Gastroesophageal sphincter (tissue), 4 donors: ENCODE measurements at regions not wholly inside any gene's neighbourhood (a gene's known extent, or its start where the extent isn't known, plus 50 kb on each side); places are given as distances from the start of the nearest gene placed in this dataset.
A peak's percentile ranks its signal among the peaks of the same experiment; 100 is the strongest.
"Not testable (repeated sequence)": the region's sequence is repeated elsewhere in the genome, so short reads cannot be mapped to it uniquely, and the experiment has no call there.

ENCODE experiments used
- ATAC-seq: fragments of 150-250 bp; one replicate; pipeline ENCODE4 v1.9.1; 2016; ENCODE audit warnings: mild to moderate bottlenecking, moderate library complexity
- H3K27ac ChIP-seq, 4 donors: fragments of 200-600 bp; sonication (generic) in 3 of 4; 1 replicate in 3 of 4; 2 replicates in 1 of 4; pipeline ENCODE4 v1.5.1; 2016 to 2019
- H3K27me3 ChIP-seq: fragments of 200-600 bp; sonication (generic); one replicate; pipeline ENCODE4 v1.5.1; 2019
- H3K36me3 ChIP-seq, 2 donors: fragments of 200-600 bp; sonication (generic); one replicate each; pipeline ENCODE4 v1.5.1; 2019; ENCODE audit warnings: control low read depth in 1 of 2
- H3K4me1 ChIP-seq, 3 donors: fragments of 200-600 bp; sonication (generic); 1 replicate in 2 of 3; 2 replicates in 1 of 3; pipeline ENCODE4 v1.5.1; 2016 to 2019; ENCODE audit warnings: control low read depth in 2 of 3
- H3K4me3 ChIP-seq, 2 donors: fragments of 200-600 bp; sonication (generic); one replicate each; pipeline ENCODE4 v1.5.1; 2019; ENCODE audit warnings: mild to moderate bottlenecking in 1 of 2, moderate library complexity in 1 of 2
- H3K9me3 ChIP-seq, 3 donors: fragments of 200-600 bp; sonication (generic); one replicate each; pipeline ENCODE4 v1.5.1; 2017 to 2019; ENCODE audit warnings: control low read depth in 2 of 3
- EP300 ChIP-seq: sonication (generic); formaldehyde crosslinking; IDR thresholded peaks from one replicate; pipeline ENCODE4 v1.6.1; 2017; ENCODE audit warnings: antibody characterized with exemption, mild to moderate bottlenecking
- POLR2A ChIP-seq, 2 donors: fragments of 450-650 bp; IDR thresholded peaks; one replicate each; pipeline ENCODE4 v1.6.1; 2017; ENCODE audit warnings: antibody characterized with exemption in 2 of 2, mild to moderate bottlenecking in 2 of 2, moderate library complexity in 1 of 2
- POLR2AphosphoS5 ChIP-seq: sonication (generic); formaldehyde crosslinking; IDR thresholded peaks from one replicate; pipeline ENCODE4 v1.6.1; 2017; ENCODE audit warnings: antibody characterized with exemption
- WGBS, 2 donors: methylation state at CpG; one replicate each; pipeline ENCODE4 v1.1.5; 2018; ENCODE audit warnings: low coverage in 1 of 2; 5-methylcytosine and 5-hydroxymethylcytosine counted together
- TF ChIP-seq, protein P1 (sequence below), 4 experiments: fragments of 200-600 bp in 2 of 4; fragments of 450-650 bp in 2 of 4; sonication (generic) in 1 of 4; IDR thresholded peaks; one replicate each; pipeline ENCODE4 v1.5.1; 2017 to 2019; ENCODE audit warnings: antibody characterized with exemption in 4 of 4, mild to moderate bottlenecking in 2 of 4, moderate library complexity in 2 of 4

DNA sequence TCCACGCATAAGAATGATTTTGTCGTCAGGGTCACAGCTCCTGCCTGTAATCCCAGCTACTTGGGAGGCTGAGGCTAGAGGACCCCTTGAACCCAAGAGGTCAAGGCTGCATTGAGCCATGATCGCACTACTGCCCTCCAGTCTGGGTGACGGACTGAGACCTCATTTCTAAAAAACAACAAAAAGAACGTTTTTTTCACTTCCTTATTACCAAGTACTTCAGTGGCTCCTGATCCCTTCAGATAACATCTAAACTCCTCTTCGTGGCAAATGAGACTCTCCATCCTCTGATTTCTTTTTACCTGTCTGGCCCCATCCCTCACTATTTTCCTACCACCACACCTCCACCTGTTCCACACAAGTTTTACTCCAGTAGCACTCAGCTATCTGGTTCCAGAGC lies 105.4 kb upstream of the TLK1 start:
- 69 to 81% methylated on average over 5 to 6 of the region's 6 CpGs for WGBS, 2 donors

GRCh38 chr2:171261529-171261928 lies 100.8 kb upstream of the TLK1 start:
- not testable (repeated sequence) for H3K4me3 ChIP-seq, H3K36me3 ChIP-seq, ATAC-seq, H3K27me3 ChIP-seq, H3K9me3 ChIP-seq, H3K27ac ChIP-seq
- 100% methylated on average over 2 of the region's 2 CpGs; no CpG with 5 or more reads in 1 of the 2 donors for WGBS, 2 donors
- peaks cover 0 to 11% (median 0%) of the 10 kb centered on the region in 3 donors for H3K4me1 ChIP-seq

More for the DNA sequence above, 105.4 kb upstream of the TLK1 start:
- Histone ChIP-seq H3K27ac (no peak overlapping the region), H3K27me3 (no peaks in the 10 kb centered on the region), H3K36me3 (no peaks in the 10 kb centered on the region), H3K4me3 (no peak overlapping the region), H3K9me3 (no peaks in the 10 kb centered on the region), H3K4me1 (peaks cover 0 to 14% (median 0%) of the 10 kb centered on the region in 3 donors)
- TF ChIP-seq POLR2AphosphoS5 (no peak), EP300 (no peak)
- TF ChIP-seq, protein P1, sequence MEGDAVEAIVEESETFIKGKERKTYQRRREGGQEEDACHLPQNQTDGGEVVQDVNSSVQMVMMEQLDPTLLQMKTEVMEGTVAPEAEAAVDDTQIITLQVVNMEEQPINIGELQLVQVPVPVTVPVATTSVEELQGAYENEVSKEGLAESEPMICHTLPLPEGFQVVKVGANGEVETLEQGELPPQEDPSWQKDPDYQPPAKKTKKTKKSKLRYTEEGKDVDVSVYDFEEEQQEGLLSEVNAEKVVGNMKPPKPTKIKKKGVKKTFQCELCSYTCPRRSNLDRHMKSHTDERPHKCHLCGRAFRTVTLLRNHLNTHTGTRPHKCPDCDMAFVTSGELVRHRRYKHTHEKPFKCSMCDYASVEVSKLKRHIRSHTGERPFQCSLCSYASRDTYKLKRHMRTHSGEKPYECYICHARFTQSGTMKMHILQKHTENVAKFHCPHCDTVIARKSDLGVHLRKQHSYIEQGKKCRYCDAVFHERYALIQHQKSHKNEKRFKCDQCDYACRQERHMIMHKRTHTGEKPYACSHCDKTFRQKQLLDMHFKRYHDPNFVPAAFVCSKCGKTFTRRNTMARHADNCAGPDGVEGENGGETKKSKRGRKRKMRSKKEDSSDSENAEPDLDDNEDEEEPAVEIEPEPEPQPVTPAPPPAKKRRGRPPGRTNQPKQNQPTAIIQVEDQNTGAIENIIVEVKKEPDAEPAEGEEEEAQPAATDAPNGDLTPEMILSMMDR (IDR thresholded peaks at IDR 0.05): no peak
- ATAC-seq: no peak

- no peak for TF ChIP-seq EP300
- no peak for TF ChIP-seq POLR2A (IDR thresholded peaks at IDR 0.05)
- TF ChIP-seq, protein P1 (IDR thresholded peaks at IDR 0.05): no peak
- Histone ChIP-seq H3K9me3 (peaks cover 0 to under 1% (median 0%) of the 10 kb centered on the region in 3 donors), H3K4me3 (no peak overlapping the region)
Measured at GRCh38 chr2:171260471-171261424, 100.1 kb upstream of the TLK1 start.

DNA sequence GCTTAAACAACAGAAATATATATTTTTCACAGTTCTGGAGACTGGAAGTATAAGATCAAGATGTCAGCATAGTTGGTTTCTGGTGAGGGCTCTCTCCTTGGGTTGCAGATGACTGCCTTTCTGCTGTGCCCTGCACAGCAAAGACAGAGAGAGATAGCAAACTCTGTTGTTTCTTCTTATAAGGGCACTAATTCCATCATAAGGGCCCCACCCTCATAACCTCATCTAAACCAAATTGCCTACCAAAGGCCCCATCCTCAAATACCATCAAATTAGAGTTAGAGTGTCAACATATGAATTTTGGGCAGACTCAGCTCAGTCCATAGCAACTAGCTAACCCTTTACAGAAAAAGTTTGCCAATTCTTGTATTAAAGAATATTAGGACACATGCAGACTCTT lies 94.0 kb upstream of the TLK1 start:
- H3K4me1 ChIP-seq: peaks cover 0 to 20% (median 2%) of the 10 kb centered on the region in 3 donors

More at GRCh38 chr2:171260471-171261424, 100.1 kb upstream of the TLK1 start:
- Histone ChIP-seq H3K36me3 (no peaks in the 10 kb centered on the region), H3K4me1 (peaks cover 0 to 11% (median 0%) of the 10 kb centered on the region in 3 donors), H3K27me3 (no peaks in the 10 kb centered on the region), H3K27ac (no peak overlapping the region)
- WGBS, 2 donors: 61 to 64% methylated on average over 6 of the region's 6 CpGs
- no peak for ATAC-seq

DNA sequence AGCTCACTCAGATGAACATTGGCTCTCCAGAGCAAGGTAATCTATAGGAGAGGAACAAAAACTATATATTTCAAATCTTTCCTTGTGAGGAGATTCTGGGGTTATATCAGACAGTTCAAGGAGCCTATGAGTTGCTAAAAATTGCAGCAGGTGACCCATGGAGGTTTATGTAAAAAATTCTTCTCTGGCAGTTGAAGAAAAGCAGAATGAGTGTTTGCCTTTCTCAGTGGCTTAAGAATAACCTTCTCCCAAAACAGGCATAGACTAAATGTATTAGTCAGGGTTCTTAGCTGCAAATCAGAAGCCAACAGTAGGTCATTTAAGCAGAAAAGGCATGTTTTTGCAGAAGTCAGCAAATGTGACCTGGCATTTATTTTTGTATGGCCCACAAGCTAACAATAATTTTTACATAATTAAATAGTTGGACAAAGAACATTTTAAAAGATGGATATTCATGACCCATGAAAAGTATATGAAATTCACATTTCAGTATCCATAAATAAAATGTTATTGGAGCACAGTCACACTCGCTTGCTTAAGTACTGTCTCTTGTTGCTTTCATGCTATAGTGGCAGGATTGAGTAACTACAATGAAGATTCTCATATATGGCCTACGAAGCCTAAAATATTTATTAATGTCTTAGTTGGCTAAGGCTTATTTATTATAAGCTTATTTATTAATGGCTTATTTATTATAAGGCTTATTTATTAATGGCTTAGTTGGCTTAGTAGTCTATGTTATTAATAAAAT lies 93.4 kb upstream of the TLK1 start:
- Histone ChIP-seq H3K4me3 (no peak overlapping the region), H3K4me1 (peaks cover 0 to 20% (median 2%) of the 10 kb centered on the region in 3 donors), H3K9me3 (peaks cover 0 to 15% (median 0%) of the 10 kb centered on the region in 3 donors), H3K36me3 (no peaks in the 10 kb centered on the region), H3K27ac (peak overlapping the region; percentile 31 to 76 (median 46)), H3K27me3 (no peaks in the 10 kb centered on the region)
- no peak for TF ChIP-seq POLR2A (IDR thresholded peaks at IDR 0.05)
- peak; percentile 75 for TF ChIP-seq POLR2AphosphoS5
- TF ChIP-seq, protein P1 (IDR thresholded peaks at IDR 0.05): peak in 3 of 4 experiments; percentile 12 to 23 (median 17)
- no peak for TF ChIP-seq EP300
- WGBS, 2 donors: 27 to 45% methylated on average over 2 of the region's 2 CpGs
- peak; percentile 41 for ATAC-seq

More for the DNA sequence above, 94.0 kb upstream of the TLK1 start:
- no peaks in the 10 kb centered on the region for H3K36me3 ChIP-seq
- H3K27me3 ChIP-seq: no peaks in the 10 kb centered on the region
- ATAC-seq: no peak
- H3K4me3 ChIP-seq: no peak overlapping the region
- TF ChIP-seq EP300: no peak
- TF ChIP-seq, protein P1 (IDR thresholded peaks at IDR 0.05): no peak
- no peak for TF ChIP-seq POLR2AphosphoS5
- TF ChIP-seq POLR2A (IDR thresholded peaks at IDR 0.05): no peak
- peak overlapping the region in 3 of 4 donors; percentile 31 to 76 (median 47) for H3K27ac ChIP-seq
- peaks cover 0 to 15% (median 0%) of the 10 kb centered on the region in 3 donors for H3K9me3 ChIP-seq
